ENCODE measurements at regions not wholly inside any gene's neighbourhood (a gene's known extent, or its start where the extent isn't known, plus 50 kb on each side); places are given as distances from the start of the nearest gene placed in this dataset.
"Not testable (repeated sequence)": the region's sequence is repeated elsewhere in the genome, so short reads cannot be mapped to it uniquely, and the experiment has no call there.

- BruUV-seq (replicated peaks): no TSS peak
- ChIA-PET CTCF (no interaction called here), POLR2A (no interaction called here)
- DNase-seq (ENCODE audit: low read depth, low spot score) (no peak), ATAC-seq (no peak)
- Histone ChIP-seq H3K36me3 (ENCODE audit: control insufficient read depth, insufficient read depth, low read length) (no peaks in the 10 kb centered on the region), H3K27ac (ENCODE audit: low read length) (no peak overlapping the region), H3K4me3 (ENCODE audit: low read depth in 2 of 2, low read length in 2 of 2) (no peak overlapping the region), H3K9me3 (ENCODE audit: control insufficient read depth, insufficient read depth, low read depth, low read length) (no peaks in the 10 kb centered on the region; the same call in 1 of the 2 replicates), H3K27me3 (ENCODE audit: control insufficient read depth, insufficient read depth, low read length) (no peaks in the 10 kb centered on the region), H3K4me1 (ENCODE audit: control insufficient read depth, insufficient read depth, low read length) (no peaks in the 10 kb centered on the region)
- intact Hi-C loops (cut with micrococcal nuclease; ENCODE audit: unreplicated experiment) (no loop called here), in situ Hi-C loops (cut with HindIII; ENCODE audit: low pct_unique_long_range_greater_than_20kb, low sequenced_read_pairs) (no loop called here)
- TF ChIP-seq REST (IDR thresholded peaks at IDR 0.05; ENCODE audit: insufficient read depth in 1 of 2, low read depth in 2 of 2, low read length in 1 of 2) (no peak), TCF7L2 (IDR thresholded peaks at IDR 0.05; ENCODE audit: low read depth, low read length) (no peak), SIN3A (IDR thresholded peaks at IDR 0.05; ENCODE audit: borderline replicate concordance, insufficient read depth, low read depth, low read length) (no peak), POLR2AphosphoS5 (IDR thresholded peaks at IDR 0.05; ENCODE audit: low read depth, low read length) (no peak), CTCF (IDR thresholded peaks at IDR 0.05) (no peak)
Measured at GRCh38 chr5:101212942-101213514, 309.9 kb upstream of the ST8SIA4 start.

- H3K27ac ChIP-seq (ENCODE audit: low read length): no peak overlapping the region
- H3K9me3 ChIP-seq (ENCODE audit: control insufficient read depth, insufficient read depth, low read depth, low read length): no peaks in the 10 kb centered on the region; the same call in 1 of the 2 replicates
- no peak overlapping the region for H3K4me3 ChIP-seq (ENCODE audit: low read depth in 2 of 2, low read length in 2 of 2)
- no peaks in the 10 kb centered on the region for H3K27me3 ChIP-seq (ENCODE audit: control insufficient read depth, insufficient read depth, low read length)
- H3K4me1 ChIP-seq (ENCODE audit: control insufficient read depth, insufficient read depth, low read length): no peaks in the 10 kb centered on the region
- in situ Hi-C loops (cut with HindIII; ENCODE audit: low pct_unique_long_range_greater_than_20kb, low sequenced_read_pairs): no loop called here
- ChIA-PET CTCF (no interaction called here), POLR2A (no interaction called here)
- DNase-seq (ENCODE audit: low read depth, low spot score) (no peak), ATAC-seq (no peak)
- no TSS peak for BruUV-seq (replicated peaks)
- no peaks in the 10 kb centered on the region for H3K36me3 ChIP-seq (ENCODE audit: control insufficient read depth, insufficient read depth, low read length)
- TF ChIP-seq REST (IDR thresholded peaks at IDR 0.05; ENCODE audit: insufficient read depth in 1 of 2, low read depth in 2 of 2, low read length in 1 of 2) (no peak), POLR2AphosphoS5 (IDR thresholded peaks at IDR 0.05; ENCODE audit: low read depth, low read length) (no peak), CTCF (IDR thresholded peaks at IDR 0.05) (no peak), SIN3A (IDR thresholded peaks at IDR 0.05; ENCODE audit: borderline replicate concordance, insufficient read depth, low read depth, low read length) (no peak), TCF7L2 (IDR thresholded peaks at IDR 0.05; ENCODE audit: low read depth, low read length) (no peak)
- intact Hi-C loops (cut with micrococcal nuclease; ENCODE audit: unreplicated experiment): no loop called here
Measured at GRCh38 chr5:101206534-101206933, 303.5 kb upstream of the ST8SIA4 start.

GRCh38 chr5:101205065-101205464, 302.0 kb upstream of the ST8SIA4 start:
- H3K4me3 ChIP-seq (ENCODE audit: low read depth in 2 of 2, low read length in 2 of 2); POLR2A ChIA-PET; BruUV-seq (replicated peaks); H3K9me3 ChIP-seq (ENCODE audit: control insufficient read depth, insufficient read depth, low read depth, low read length); ATAC-seq; CTCF ChIA-PET; intact Hi-C loops (cut with micrococcal nuclease; ENCODE audit: unreplicated experiment); in situ Hi-C loops (cut with HindIII; ENCODE audit: low pct_unique_long_range_greater_than_20kb, low sequenced_read_pairs); H3K27me3 ChIP-seq (ENCODE audit: control insufficient read depth, insufficient read depth, low read length); DNase-seq (ENCODE audit: low read depth, low spot score); H3K27ac ChIP-seq (ENCODE audit: low read length); H3K36me3 ChIP-seq (ENCODE audit: control insufficient read depth, insufficient read depth, low read length); H3K4me1 ChIP-seq (ENCODE audit: control insufficient read depth, insufficient read depth, low read length): not testable (repeated sequence)

GRCh38 chr5:101180365-101180764, 277.3 kb upstream of the ST8SIA4 start:
- POLR2A ChIA-PET: not testable (repeated sequence)

More at GRCh38 chr5:101180365-101180764, 277.3 kb upstream of the ST8SIA4 start:
- H3K27ac ChIP-seq (ENCODE audit: low read length); in situ Hi-C loops (cut with HindIII; ENCODE audit: low pct_unique_long_range_greater_than_20kb, low sequenced_read_pairs); intact Hi-C loops (cut with micrococcal nuclease; ENCODE audit: unreplicated experiment); H3K9me3 ChIP-seq (ENCODE audit: control insufficient read depth, insufficient read depth, low read depth, low read length); ATAC-seq; H3K27me3 ChIP-seq (ENCODE audit: control insufficient read depth, insufficient read depth, low read length); H3K4me3 ChIP-seq (ENCODE audit: low read depth in 2 of 2, low read length in 2 of 2); H3K4me1 ChIP-seq (ENCODE audit: control insufficient read depth, insufficient read depth, low read length); CTCF ChIA-PET; DNase-seq (ENCODE audit: low read depth, low spot score); H3K36me3 ChIP-seq (ENCODE audit: control insufficient read depth, insufficient read depth, low read length); BruUV-seq (replicated peaks): not testable (repeated sequence)
